ENCODE measurements at regions not wholly inside any gene's neighbourhood (a gene's known extent, or its start where the extent isn't known, plus 50 kb on each side); places are given as distances from the start of the nearest gene placed in this dataset.

DNA sequence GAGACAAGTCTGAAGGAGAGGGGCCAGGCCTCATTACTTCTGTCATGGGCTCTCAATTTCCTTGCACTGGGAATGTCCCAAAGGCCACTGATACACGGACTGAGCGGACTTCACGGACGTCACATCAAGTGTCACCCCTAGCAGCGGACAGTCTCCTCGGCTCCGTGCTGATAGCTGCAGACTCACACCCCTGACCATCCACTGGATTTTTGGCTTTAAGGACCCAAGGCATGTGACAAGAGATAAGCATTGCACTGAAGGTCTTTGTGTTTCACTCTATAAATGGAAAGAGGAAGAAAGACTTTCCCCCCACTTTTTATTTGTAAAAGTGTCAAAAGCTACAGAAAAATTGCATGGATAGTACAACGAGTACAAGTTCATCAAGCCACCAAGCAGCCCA lies 200.4 kb upstream of the FGGY start:
- H3K9me3 ChIP-seq (ENCODE audit: low read depth, low read length, poor library complexity, severe bottlenecking): no peaks in the 10 kb centered on the region
- ChIA-PET POLR2A (ENCODE audit: low non-redundant PET) (no interaction called here), CTCF (no interaction called here)
- no TSS peak for BruUV-seq (replicated peaks)
- no peak overlapping the region for H3K4me3 ChIP-seq (ENCODE audit: low read depth, low read length, poor library complexity, severe bottlenecking)
- peaks cover 13% of the 10 kb centered on the region for H3K27me3 ChIP-seq (replicated peaks; ENCODE audit: insufficient read depth, low read depth, low read length, poor library complexity)
- H3K27ac ChIP-seq (ENCODE audit: low read depth, low read length, poor library complexity, severe bottlenecking): no peak overlapping the region
- no peak for TF ChIP-seq EZH2 (IDR thresholded peaks at IDR 0.05; ENCODE audit: borderline replicate concordance, low read depth, low read length, poor library complexity, severe bottlenecking)
- TF ChIP-seq, protein P1, sequence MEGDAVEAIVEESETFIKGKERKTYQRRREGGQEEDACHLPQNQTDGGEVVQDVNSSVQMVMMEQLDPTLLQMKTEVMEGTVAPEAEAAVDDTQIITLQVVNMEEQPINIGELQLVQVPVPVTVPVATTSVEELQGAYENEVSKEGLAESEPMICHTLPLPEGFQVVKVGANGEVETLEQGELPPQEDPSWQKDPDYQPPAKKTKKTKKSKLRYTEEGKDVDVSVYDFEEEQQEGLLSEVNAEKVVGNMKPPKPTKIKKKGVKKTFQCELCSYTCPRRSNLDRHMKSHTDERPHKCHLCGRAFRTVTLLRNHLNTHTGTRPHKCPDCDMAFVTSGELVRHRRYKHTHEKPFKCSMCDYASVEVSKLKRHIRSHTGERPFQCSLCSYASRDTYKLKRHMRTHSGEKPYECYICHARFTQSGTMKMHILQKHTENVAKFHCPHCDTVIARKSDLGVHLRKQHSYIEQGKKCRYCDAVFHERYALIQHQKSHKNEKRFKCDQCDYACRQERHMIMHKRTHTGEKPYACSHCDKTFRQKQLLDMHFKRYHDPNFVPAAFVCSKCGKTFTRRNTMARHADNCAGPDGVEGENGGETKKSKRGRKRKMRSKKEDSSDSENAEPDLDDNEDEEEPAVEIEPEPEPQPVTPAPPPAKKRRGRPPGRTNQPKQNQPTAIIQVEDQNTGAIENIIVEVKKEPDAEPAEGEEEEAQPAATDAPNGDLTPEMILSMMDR (conservative IDR thresholded peaks at IDR 0.05; ENCODE audit: low read depth, low read length): no peak
- H3K4me1 ChIP-seq (ENCODE audit: insufficient read depth, low read length, poor library complexity, severe bottlenecking): no peaks in the 10 kb centered on the region
- no peak for DNase-seq (ENCODE audit: low spot score)
- no peaks in the 10 kb centered on the region for H3K36me3 ChIP-seq (ENCODE audit: insufficient read depth, low read length, poor library complexity, severe bottlenecking)
- intact Hi-C loops (cut with micrococcal nuclease; ENCODE audit: unreplicated experiment): no loop called here

DNA sequence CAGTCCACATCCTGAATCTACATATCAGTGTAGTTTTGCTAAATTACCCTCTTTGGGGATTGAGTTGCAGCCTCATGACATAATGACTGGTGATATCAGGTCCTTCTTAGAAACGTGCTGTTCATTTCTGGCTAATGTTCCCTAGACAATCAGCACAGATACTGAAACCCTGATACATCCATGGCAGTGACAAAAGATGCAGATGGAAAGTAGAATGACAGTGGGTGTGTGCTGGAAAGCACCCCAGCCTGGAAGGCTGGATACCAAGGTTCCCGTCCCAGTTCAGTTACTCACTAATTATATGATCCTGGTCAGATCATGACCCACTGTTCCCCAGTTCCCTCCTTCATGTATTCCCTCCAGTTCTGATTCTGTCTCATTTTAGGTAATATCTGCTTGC lies 198.2 kb upstream of the FGGY start:
- intact Hi-C loops (cut with micrococcal nuclease; ENCODE audit: unreplicated experiment): no loop called here
- no peaks in the 10 kb centered on the region for H3K36me3 ChIP-seq (ENCODE audit: insufficient read depth, low read length, poor library complexity, severe bottlenecking)
- no peak overlapping the region for H3K4me3 ChIP-seq (ENCODE audit: low read depth, low read length, poor library complexity, severe bottlenecking)
- no peaks in the 10 kb centered on the region for H3K9me3 ChIP-seq (ENCODE audit: low read depth, low read length, poor library complexity, severe bottlenecking)
- no peak overlapping the region for H3K27ac ChIP-seq (ENCODE audit: low read depth, low read length, poor library complexity, severe bottlenecking)
- ChIA-PET CTCF (no interaction called here), POLR2A (ENCODE audit: low non-redundant PET) (no interaction called here)
- no peaks in the 10 kb centered on the region for H3K27me3 ChIP-seq (replicated peaks; ENCODE audit: insufficient read depth, low read depth, low read length, poor library complexity)
- H3K4me1 ChIP-seq (ENCODE audit: insufficient read depth, low read length, poor library complexity, severe bottlenecking): no peaks in the 10 kb centered on the region
- TF ChIP-seq EZH2 (IDR thresholded peaks at IDR 0.05; ENCODE audit: borderline replicate concordance, low read depth, low read length, poor library complexity, severe bottlenecking): no peak
- TF ChIP-seq, protein P1 (conservative IDR thresholded peaks at IDR 0.05; ENCODE audit: low read depth, low read length): no peak
- no TSS peak for BruUV-seq (replicated peaks)
- DNase-seq (ENCODE audit: low spot score): no peak

DNA sequence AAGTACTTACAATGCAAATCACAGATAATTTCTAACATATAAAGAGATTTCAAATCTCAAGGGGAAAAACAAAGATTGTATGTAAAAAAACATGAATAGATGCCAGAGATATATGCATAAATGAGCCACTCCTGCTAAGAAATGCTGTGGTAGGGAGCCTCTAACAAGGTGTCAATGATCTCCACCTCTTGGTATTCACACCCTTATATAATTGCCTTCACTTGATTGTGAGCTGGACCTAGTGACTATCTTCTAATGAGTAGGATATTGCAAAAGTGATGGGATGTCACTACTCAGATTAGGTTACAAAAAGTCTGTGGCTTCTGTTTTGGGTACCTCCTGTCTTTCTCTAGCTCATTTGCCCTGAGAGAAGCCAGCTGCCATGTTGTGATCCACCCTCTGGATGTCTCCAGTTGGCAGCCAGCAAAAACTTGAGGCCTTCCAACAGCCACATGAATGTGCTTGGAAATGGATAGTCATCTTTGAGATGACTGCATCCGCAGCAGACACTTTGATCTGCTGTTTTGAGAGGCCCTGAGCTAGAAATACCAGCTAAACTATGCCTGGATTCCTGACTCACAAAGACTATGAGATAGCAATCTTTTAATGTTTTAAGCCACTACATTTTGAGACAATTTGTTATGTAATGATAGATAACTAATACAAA lies 196.1 kb upstream of the FGGY start:
- no peak overlapping the region for H3K4me3 ChIP-seq (ENCODE audit: low read depth, low read length, poor library complexity, severe bottlenecking)
- DNase-seq (ENCODE audit: low spot score): no peak
- CTCF ChIA-PET: no interaction called here

More for the DNA sequence above, 196.1 kb upstream of the FGGY start:
- Histone ChIP-seq H3K27ac (ENCODE audit: low read depth, low read length, poor library complexity, severe bottlenecking) (no peak overlapping the region), H3K9me3 (ENCODE audit: low read depth, low read length, poor library complexity, severe bottlenecking) (no peaks in the 10 kb centered on the region), H3K36me3 (ENCODE audit: insufficient read depth, low read length, poor library complexity, severe bottlenecking) (no peaks in the 10 kb centered on the region), H3K4me1 (ENCODE audit: insufficient read depth, low read length, poor library complexity, severe bottlenecking) (no peaks in the 10 kb centered on the region), H3K27me3 (replicated peaks; ENCODE audit: insufficient read depth, low read depth, low read length, poor library complexity) (no peaks in the 10 kb centered on the region)
- TF ChIP-seq EZH2 (IDR thresholded peaks at IDR 0.05; ENCODE audit: borderline replicate concordance, low read depth, low read length, poor library complexity, severe bottlenecking): no peak
- TF ChIP-seq, protein P1 (conservative IDR thresholded peaks at IDR 0.05; ENCODE audit: low read depth, low read length): no peak
- POLR2A ChIA-PET (ENCODE audit: low non-redundant PET): no interaction called here
- no TSS peak for BruUV-seq (replicated peaks)
- intact Hi-C loops (cut with micrococcal nuclease; ENCODE audit: unreplicated experiment): no loop called here

Data from A673 (cell line).